ENCODE measurements at regions not wholly inside any gene's neighbourhood (a gene's known extent, or its start where the extent isn't known, plus 50 kb on each side); places are given as distances from the start of the nearest gene placed in this dataset.
"Not testable (repeated sequence)": the region's sequence is repeated elsewhere in the genome, so short reads cannot be mapped to it uniquely, and the experiment has no call there.

- DNase-seq (no peak), ATAC-seq (no peak)
- Mint-ChIP-seq H3K9me3 (peaks cover 0 to 29% (median 15%) of the 10 kb centered on the region in 9 donors), H3K36me3 (peaks cover 0 to 23% (median 10%) of the 10 kb centered on the region in 3 donors), H3K27ac (no peak overlapping the region), H3K4me1 (no peaks in the 10 kb centered on the region), H3K27me3 (peaks cover 5 to 68% (median 19%) of the 10 kb centered on the region in 5 donors), H3K4me3 (no peak overlapping the region)
- POLR2A ChIA-PET = no interaction called here
Observed at GRCh38 chr1:117712621-117713020, 106.8 kb downstream of the TENT5C start.

- Mint-ChIP-seq H3K36me3 (peaks cover 0 to 29% (median 14%) of the 10 kb centered on the region in 3 donors), H3K4me3 (no peak overlapping the region), H3K4me1 (peaks cover 0 to 9% (median 5%) of the 10 kb centered on the region in 4 donors), H3K9me3 (peaks cover 0 to 45% (median 18%) of the 10 kb centered on the region in 9 donors), H3K27me3 (peaks cover 4 to 57% (median 10%) of the 10 kb centered on the region in 5 donors), H3K27ac (no peak overlapping the region)
- POLR2A ChIA-PET = no interaction called here
- DNase-seq (no peak), ATAC-seq (no peak)
Observed at GRCh38 chr1:117714546-117714945, 108.7 kb downstream of the TENT5C start.

DNA sequence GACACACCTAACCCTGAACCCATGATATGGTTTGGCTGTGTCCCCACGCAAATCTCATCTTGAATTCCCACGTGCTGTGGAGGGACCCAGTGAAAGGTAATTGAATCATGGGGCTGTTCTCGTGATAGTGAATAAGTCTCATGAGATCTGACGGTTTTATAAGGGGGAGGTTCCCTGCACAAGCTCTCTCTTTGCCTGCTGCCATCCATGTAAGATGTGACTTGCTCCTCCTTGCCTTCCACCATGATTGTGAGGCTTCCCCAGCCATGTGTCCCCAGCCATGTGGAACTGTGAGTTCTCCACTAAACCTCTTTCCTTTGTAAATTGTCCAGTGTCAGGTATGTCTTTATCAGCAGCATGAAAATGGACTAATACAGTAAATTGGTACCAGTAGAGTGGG, 110.2 kb downstream of the TENT5C start:
- H3K36me3 Mint-ChIP-seq = peaks cover 0 to 36% (median 16%) of the 10 kb centered on the region in 3 donors
- H3K27me3 Mint-ChIP-seq = peaks cover 6 to 56% (median 15%) of the 10 kb centered on the region in 5 donors
- H3K4me1 Mint-ChIP-seq, POLR2A ChIA-PET, H3K4me3 Mint-ChIP-seq, ATAC-seq, H3K27ac Mint-ChIP-seq, DNase-seq: not testable (repeated sequence)
- H3K9me3 Mint-ChIP-seq = peaks cover 0 to 57% (median 28%) of the 10 kb centered on the region in 9 donors

DNA sequence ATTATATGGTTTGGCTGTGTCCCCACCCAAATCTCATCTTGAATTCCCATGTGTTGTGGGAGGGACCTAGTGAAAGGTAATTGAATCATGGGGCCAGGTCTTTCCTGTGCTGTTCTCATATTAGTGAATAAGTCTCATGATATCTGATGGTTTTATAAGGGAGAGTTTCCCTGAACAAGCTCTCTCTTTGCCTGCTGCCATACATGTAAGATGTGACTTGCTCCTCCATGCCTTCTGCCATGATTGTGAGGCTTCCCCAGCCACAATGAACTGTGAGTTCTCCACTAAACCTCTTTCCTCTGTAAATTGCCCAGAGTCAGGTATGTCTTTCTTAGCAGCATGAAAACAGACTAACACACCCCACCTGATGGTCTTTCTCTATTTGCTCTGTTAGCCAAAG, 112.1 kb downstream of the TENT5C start:
- H3K4me3 Mint-ChIP-seq, POLR2A ChIA-PET, DNase-seq, ATAC-seq, H3K27ac Mint-ChIP-seq, H3K4me1 Mint-ChIP-seq: not testable (repeated sequence)
- Mint-ChIP-seq H3K36me3 (peaks cover 0 to 36% (median 19%) of the 10 kb centered on the region in 3 donors), H3K9me3 (peaks cover 0 to 61% (median 40%) of the 10 kb centered on the region in 9 donors), H3K27me3 (peaks cover 6 to 47% (median 15%) of the 10 kb centered on the region in 5 donors)

DNA sequence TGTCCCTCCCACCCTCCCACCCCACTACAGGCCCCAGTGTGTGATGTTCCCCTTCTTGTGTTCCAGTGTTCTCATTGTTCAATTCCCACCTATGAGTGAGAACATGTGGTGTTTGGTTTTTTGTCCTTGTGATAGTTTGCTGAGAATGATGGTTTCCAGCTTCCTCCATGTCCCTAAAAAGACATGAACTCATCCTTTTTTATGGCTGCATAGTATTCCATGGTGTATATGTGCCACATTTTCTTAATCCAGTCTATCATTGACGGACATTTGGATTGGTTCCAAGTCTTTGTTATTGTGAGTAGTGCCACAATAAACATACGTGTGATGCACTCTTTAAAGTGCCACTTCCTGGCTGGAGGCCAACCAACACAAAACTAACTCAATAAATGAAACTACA, 112.7 kb downstream of the TENT5C start:
- Mint-ChIP-seq H3K27me3 (peaks cover 6 to 44% (median 15%) of the 10 kb centered on the region in 5 donors), H3K36me3 (peaks cover 0 to 36% (median 19%) of the 10 kb centered on the region in 3 donors), H3K9me3 (peaks cover 0 to 64% (median 40%) of the 10 kb centered on the region in 9 donors)
- H3K27ac Mint-ChIP-seq, DNase-seq, H3K4me1 Mint-ChIP-seq, POLR2A ChIA-PET, ATAC-seq, H3K4me3 Mint-ChIP-seq: not testable (repeated sequence)

DNA sequence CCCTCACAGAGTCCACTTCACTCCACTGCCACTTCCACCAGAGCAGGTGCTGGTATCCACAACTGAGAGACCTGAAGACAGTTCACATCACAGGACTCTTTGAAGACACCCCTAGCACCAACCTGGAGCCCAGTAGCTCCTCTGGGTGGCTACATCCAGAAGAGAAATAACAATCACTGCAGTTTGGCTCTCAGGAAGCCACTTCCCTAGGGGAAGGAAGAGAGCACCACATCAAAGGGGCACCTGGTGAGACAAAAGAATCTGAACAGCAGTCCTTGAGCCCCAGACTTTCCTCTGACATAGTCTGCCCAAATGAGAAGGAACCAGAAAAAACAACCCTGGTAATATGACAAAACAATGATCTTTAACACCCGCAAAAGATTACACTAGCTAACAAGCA, 113.2 kb downstream of the TENT5C start:
- Mint-ChIP-seq H3K4me1 (peaks cover 0 to 9% (median 5%) of the 10 kb centered on the region in 4 donors), H3K36me3 (peaks cover 0 to 36% (median 19%) of the 10 kb centered on the region in 3 donors), H3K9me3 (peaks cover 0 to 69% (median 40%) of the 10 kb centered on the region in 9 donors), H3K4me3 (no peak overlapping the region), H3K27me3 (peaks cover 6 to 40% (median 15%) of the 10 kb centered on the region in 5 donors), H3K27ac (peak overlapping the region in 3 of 10 donors; percentile 10 to 35 (median 19))
- peak in 1 of 2 donors; percentile 23 for ATAC-seq
- POLR2A ChIA-PET = interaction anchor here (0.5 kb wide), 1 partner anchor 101 kb away, joined by 3 read pairs; no protein-coding TSS in a partner anchor
- DNase-seq = peak in 1 of 10 donors; percentile 10

DNA sequence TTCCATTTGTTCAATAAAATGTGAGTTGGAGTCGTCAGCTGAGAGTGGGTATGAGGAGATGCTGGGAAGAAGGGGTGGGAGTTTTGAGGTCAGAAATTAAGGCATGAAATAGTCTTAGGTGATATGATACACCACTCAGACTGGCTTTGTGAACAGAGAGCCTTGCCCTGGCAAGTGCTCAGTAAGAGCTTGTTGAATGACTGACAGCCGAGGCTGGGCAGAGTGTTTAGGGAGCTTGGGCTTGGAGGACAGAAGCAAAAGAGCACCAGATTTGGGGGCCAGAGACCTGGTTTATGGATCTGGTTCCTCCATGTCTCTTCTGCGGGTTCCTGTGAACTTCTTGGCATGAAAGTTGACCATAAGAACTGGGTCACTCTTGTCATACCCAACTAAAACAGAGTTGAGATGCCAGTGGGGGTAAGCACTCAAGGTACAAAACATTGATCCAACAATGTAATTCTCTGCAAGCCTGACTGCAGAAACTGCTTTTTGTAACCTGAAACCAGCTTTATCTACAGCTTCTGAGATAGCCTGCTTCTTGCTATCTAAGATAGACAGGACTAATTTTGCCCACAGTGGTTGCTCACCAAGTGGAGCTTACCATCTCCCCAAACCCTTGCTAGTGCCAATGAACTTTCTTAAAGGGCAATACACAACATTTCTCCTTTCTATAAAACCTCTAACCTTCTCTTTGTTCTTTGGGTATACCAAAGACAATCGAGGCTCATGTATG, 126.4 kb downstream of the TENT5C start:
- peak overlapping the region in 2 of 10 donors; percentile 4 to 13 for H3K27ac Mint-ChIP-seq
- peaks cover 6 to 18% (median 15%) of the 10 kb centered on the region in 4 donors for H3K4me1 Mint-ChIP-seq
- ATAC-seq (no peak), DNase-seq (no peak)
- no peaks in the 10 kb centered on the region for H3K27me3 Mint-ChIP-seq
- POLR2A ChIA-PET = no interaction called here
- peaks cover 3 to 22% (median 17%) of the 10 kb centered on the region in 9 donors for H3K9me3 Mint-ChIP-seq
- H3K4me3 Mint-ChIP-seq = no peak overlapping the region
- H3K36me3 Mint-ChIP-seq = peaks cover 0 to 22% (median 12%) of the 10 kb centered on the region in 3 donors

DNA sequence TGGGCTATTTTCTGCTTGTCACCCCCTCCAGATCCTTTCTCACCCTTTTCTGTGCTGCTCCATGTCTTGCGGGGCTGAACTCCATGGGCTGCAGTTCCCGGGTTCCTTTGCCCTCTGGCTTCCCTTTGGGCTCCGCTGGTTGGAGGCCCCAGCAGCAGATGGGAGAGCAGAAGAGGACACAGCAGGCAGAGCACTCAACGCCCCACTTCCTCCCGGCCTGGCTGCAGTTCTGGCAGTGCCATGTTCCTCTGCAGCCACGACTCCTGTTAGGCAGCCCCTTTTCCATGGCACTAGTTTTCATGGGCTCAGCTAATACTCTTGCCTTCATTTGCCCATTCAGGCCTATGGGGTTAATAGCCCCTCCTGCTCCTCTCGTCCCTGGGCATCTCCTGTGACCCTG, 127.1 kb downstream of the TENT5C start:
- H3K4me1 Mint-ChIP-seq = peaks cover 6 to 18% (median 15%) of the 10 kb centered on the region in 4 donors
- peaks cover 0 to 15% (median 10%) of the 10 kb centered on the region in 9 donors for H3K9me3 Mint-ChIP-seq
- H3K4me3 Mint-ChIP-seq = no peak overlapping the region
- peaks cover 0 to 15% (median 12%) of the 10 kb centered on the region in 3 donors for H3K36me3 Mint-ChIP-seq
- no peaks in the 10 kb centered on the region for H3K27me3 Mint-ChIP-seq
- no peak for ATAC-seq
- POLR2A ChIA-PET = no interaction called here
- H3K27ac Mint-ChIP-seq = peak overlapping the region in 4 of 10 donors; percentile 13 to 58 (median 30)
- DNase-seq = no peak

DNA sequence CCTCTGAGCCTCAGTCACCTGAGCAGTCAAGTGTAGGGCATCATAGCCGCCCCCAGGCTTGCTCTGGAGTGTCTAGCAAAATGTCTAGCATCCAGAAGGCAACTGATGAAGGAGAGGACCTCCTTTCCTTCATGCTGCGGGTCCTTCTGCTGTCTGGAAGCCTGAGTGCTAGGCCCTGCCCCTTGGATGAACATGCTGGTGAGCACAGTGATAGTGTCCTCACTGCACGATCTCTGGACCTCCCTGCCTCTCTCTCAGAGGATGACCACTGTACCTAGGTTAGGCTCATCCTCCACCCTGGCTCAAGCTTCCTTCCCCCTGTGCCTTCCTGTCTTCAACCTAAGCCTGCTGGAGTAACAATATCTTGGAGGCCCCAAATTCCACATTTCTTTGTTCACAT, 128.6 kb downstream of the TENT5C start:
- peak in 1 of 2 donors; percentile 27 for ATAC-seq
- Mint-ChIP-seq H3K4me1 (peaks cover 6 to 18% (median 15%) of the 10 kb centered on the region in 4 donors), H3K9me3 (peaks cover 0 to 2% (median 0%) of the 10 kb centered on the region in 9 donors), H3K4me3 (peak overlapping the region in 8 of 10 donors; percentile 11 to 88 (median 36)), H3K27ac (peak overlapping the region in 8 of 10 donors; percentile 71 to 97 (median 91)), H3K36me3 (peaks cover 0 to 4% (median under 1%) of the 10 kb centered on the region in 3 donors), H3K27me3 (no peaks in the 10 kb centered on the region)
- POLR2A ChIA-PET = no interaction called here
- DNase-seq = no peak

- peak overlapping the region; percentile 88 to 97 (median 91) for H3K27ac Mint-ChIP-seq
- H3K9me3 Mint-ChIP-seq = no peaks in the 10 kb centered on the region
- DNase-seq = peak in 5 of 10 donors; percentile 10 to 47 (median 35)
- peak; percentile 62 to 83 for ATAC-seq
- H3K4me3 Mint-ChIP-seq = peak overlapping the region; percentile 75 to 88 (median 78)
- no peaks in the 10 kb centered on the region for H3K27me3 Mint-ChIP-seq
- peaks cover 6 to 18% (median 15%) of the 10 kb centered on the region in 4 donors for H3K4me1 Mint-ChIP-seq
- peaks cover 0 to 4% (median 0%) of the 10 kb centered on the region in 3 donors for H3K36me3 Mint-ChIP-seq
- POLR2A ChIA-PET = no interaction called here
Observed at GRCh38 chr1:117735045-117735992, 129.5 kb downstream of the TENT5C start.

DNA sequence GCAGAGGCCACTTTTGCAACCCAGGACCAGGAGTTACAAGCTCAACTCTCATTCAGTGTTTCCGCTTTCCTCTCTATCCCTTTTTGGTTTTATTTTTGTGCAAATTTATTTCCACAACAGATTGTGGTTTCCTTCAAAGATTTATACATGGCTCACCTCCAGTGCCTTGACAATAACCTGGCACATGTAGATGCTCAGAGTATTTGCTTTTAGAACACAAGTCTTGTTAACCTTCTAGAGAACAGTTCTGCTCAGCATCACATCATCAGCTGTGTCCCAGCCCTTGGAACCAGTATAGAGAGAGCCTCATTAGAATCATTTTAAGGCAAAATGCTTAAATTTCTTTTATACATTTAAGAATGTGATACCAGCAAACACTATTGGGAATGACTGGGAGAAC, 133.7 kb downstream of the TENT5C start:
- Mint-ChIP-seq H3K27ac (no peak overlapping the region), H3K4me3 (no peak overlapping the region), H3K4me1 (peaks cover 4 to 14% (median 12%) of the 10 kb centered on the region in 4 donors), H3K9me3 (peaks cover 0 to 15% (median 0%) of the 10 kb centered on the region in 9 donors), H3K27me3 (peaks cover 0 to 6% (median 0%) of the 10 kb centered on the region in 5 donors), H3K36me3 (peaks cover 0 to 4% (median 0%) of the 10 kb centered on the region in 3 donors)
- POLR2A ChIA-PET = no interaction called here
- DNase-seq = no peak
- no peak for ATAC-seq

DNA sequence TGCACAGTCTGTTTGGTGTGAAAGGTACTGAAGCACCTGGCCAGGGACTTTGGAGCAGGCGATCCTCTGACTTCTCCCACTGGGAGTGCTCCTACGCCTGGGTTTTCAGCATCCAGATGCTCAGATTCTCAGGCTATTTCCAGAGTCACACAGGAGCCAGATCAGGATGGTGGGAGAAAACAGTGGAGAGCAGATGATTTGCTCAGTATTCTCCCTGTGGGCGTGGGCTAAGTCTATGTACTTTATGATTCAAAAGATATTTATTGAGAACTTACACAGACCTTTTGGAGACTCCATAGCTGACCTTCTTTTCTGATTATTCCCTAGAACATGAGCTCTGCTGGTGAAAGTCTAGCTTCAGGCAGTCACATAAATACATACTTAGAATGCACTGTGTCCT, 134.6 kb downstream of the TENT5C start:
- Mint-ChIP-seq H3K4me1 (peaks cover under 1 to 6% (median 3%) of the 10 kb centered on the region in 4 donors), H3K9me3 (peaks cover 0 to 15% (median 4%) of the 10 kb centered on the region in 9 donors), H3K27me3 (peaks cover 0 to 9% (median 0%) of the 10 kb centered on the region in 5 donors), H3K27ac (no peak overlapping the region), H3K4me3 (no peak overlapping the region), H3K36me3 (peaks cover 0 to 6% (median 4%) of the 10 kb centered on the region in 3 donors)
- DNase-seq (no peak), ATAC-seq (no peak)
- POLR2A ChIA-PET = no interaction called here

All from naive thymus-derived CD8-positive, alpha-beta T cell (primary cell).